HEK293 (cell line): ENCODE measurements at regions not wholly inside any gene's neighbourhood (a gene's known extent, or its start where the extent isn't known, plus 50 kb on each side); places are given as distances from the start of the nearest gene placed in this dataset.

Experiments used
- CTCF ChIA-PET: fragments of 350-600 bp; formaldehyde crosslinking; extraction: SDS; loops from one replicate; lab custom pipeline; 2021; ENCODE audit warnings: antibody characterized with exemption; lab: Yijun Ruan, JAX
- POLR2A ChIA-PET: fragments of 300-600 bp; formaldehyde crosslinking; extraction: SDS; loops from one replicate; lab custom pipeline; 2020; ENCODE audit warnings: antibody characterized with exemption, inconsistent platforms; lab: Yijun Ruan, JAX
- H3K27ac ChIP-seq: fragments of 200-500 bp; sonication (Bioruptor generic); 2 replicates; pipeline ENCODE4 v1.5.1; 2014; ENCODE audit warnings: low read depth, low read length, control low read depth, inconsistent platforms; ENCODE audit errors: extremely low read depth
- H3K36me3 ChIP-seq, 2 experiments: fragments of 200-500 bp in 1 of 2; sonication (Bioruptor generic) in 1 of 2; 1 replicate in 1 of 2; 2 replicates in 1 of 2; pipeline ENCODE4 v1.5.1; 2014 to 2017; ENCODE audit warnings: inconsistent platforms in 2 of 2, low read length in 2 of 2; ENCODE audit not compliant: control insufficient read depth in 2 of 2, insufficient read depth in 1 of 2
- H3K4me1 ChIP-seq: fragments of 200-500 bp; sonication (Bioruptor generic); 2 replicates; pipeline ENCODE4 v1.5.1; 2014; ENCODE audit warnings: mild to moderate bottlenecking, low read length, inconsistent platforms; ENCODE audit not compliant: control insufficient read depth, insufficient read depth
- H3K4me3 ChIP-seq: 2 replicates; pipeline ENCODE4 v1.5.1; 2011; ENCODE audit warnings: low read depth, mild to moderate bottlenecking, control low read depth, low read length, moderate library complexity
- H3K9me3 ChIP-seq: fragments of 200-500 bp; sonication (Bioruptor generic); 2 replicates; pipeline ENCODE4 v1.5.1; 2014; ENCODE audit warnings: low read depth, low read length, inconsistent platforms; ENCODE audit not compliant: control insufficient read depth, insufficient read depth
- EGR2 ChIP-seq: fragments of 450-650 bp; formaldehyde crosslinking; IDR thresholded peaks from 2 replicates; pipeline ENCODE4 v1.5.1; 2016; ENCODE audit warnings: low read depth, missing biosample characterization, missing genetic modification characterization
- PRDM10 ChIP-seq: fragments of 450-650 bp; formaldehyde crosslinking; IDR thresholded peaks from 2 replicates; pipeline ENCODE4 v1.5.1; 2016; ENCODE audit warnings: missing biosample characterization, missing genetic modification characterization
- SP7 ChIP-seq: fragments of 450-650 bp; formaldehyde crosslinking; IDR thresholded peaks from 2 replicates; pipeline ENCODE4 v1.5.1; 2016; ENCODE audit warnings: missing biosample characterization, missing genetic modification characterization
- ZBTB17 ChIP-seq: fragments of 450-650 bp; formaldehyde crosslinking; IDR thresholded peaks from 2 replicates; pipeline ENCODE4 v1.5.1; 2016; ENCODE audit warnings: missing biosample characterization, missing genetic modification characterization
- ZBTB26 ChIP-seq: fragments of 450-650 bp; formaldehyde crosslinking; optimal IDR thresholded peaks from 2 replicates; pipeline ENCODE3; 2016; ENCODE audit warnings: missing biosample characterization, mild to moderate bottlenecking, missing genetic modification characterization
- ZFP37 ChIP-seq: fragments of 450-650 bp; formaldehyde crosslinking; IDR thresholded peaks from 2 replicates; pipeline ENCODE4 v1.5.1; 2016; ENCODE audit warnings: missing biosample characterization, missing genetic modification characterization
- ZNF19 ChIP-seq: fragments of 450-650 bp; formaldehyde crosslinking; IDR thresholded peaks from 2 replicates; pipeline ENCODE4; 2016; ENCODE audit warnings: missing biosample characterization, missing genetic modification characterization, low read depth
- ZNF266 ChIP-seq: fragments of 450-650 bp; formaldehyde crosslinking; IDR thresholded peaks from 2 replicates; pipeline ENCODE4 v1.5.1; 2016; ENCODE audit warnings: missing biosample characterization, missing genetic modification characterization, low read depth
- ZNF280D ChIP-seq: fragments of 450-650 bp; formaldehyde crosslinking; IDR thresholded peaks from 2 replicates; pipeline ENCODE4 v1.5.1; 2016; ENCODE audit warnings: missing biosample characterization, missing genetic modification characterization
- ZNF558 ChIP-seq: fragments of 450-650 bp; formaldehyde crosslinking; IDR thresholded peaks from 2 replicates; pipeline ENCODE4 v1.5.1; 2016; ENCODE audit warnings: missing biosample characterization, missing genetic modification characterization
- ZNF571 ChIP-seq: fragments of 450-650 bp; formaldehyde crosslinking; IDR thresholded peaks from 2 replicates; pipeline ENCODE4 v1.5.0; 2017; ENCODE audit warnings: missing biosample characterization, missing genetic modification characterization
- ZNF626 ChIP-seq: fragments of 450-650 bp; sonication (Bioruptor Pico); formaldehyde crosslinking; IDR thresholded peaks from 2 replicates; pipeline ENCODE4 v1.5.1; 2018; ENCODE audit warnings: missing biosample characterization, missing genetic modification characterization, inconsistent platforms
- ZNF707 ChIP-seq: fragments of 450-650 bp; formaldehyde crosslinking; IDR thresholded peaks from 2 replicates; pipeline ENCODE4 v1.5.1; 2016; ENCODE audit warnings: missing biosample characterization, missing genetic modification characterization
- ZNF777 ChIP-seq: fragments of 450-650 bp; formaldehyde crosslinking; IDR thresholded peaks from 2 replicates; pipeline ENCODE4 v1.5.1; 2017; ENCODE audit warnings: missing biosample characterization, missing genetic modification characterization, borderline replicate concordance
- ZSCAN30 ChIP-seq: fragments of 450-650 bp; IDR thresholded peaks from 2 replicates; pipeline ENCODE4 v1.5.1; 2018; ENCODE audit warnings: missing biosample characterization, mild to moderate bottlenecking, missing genetic modification characterization, moderate library complexity

GRCh38 chr5:36355516-36355915, 53.8 kb upstream of the RANBP3L start:
- Histone ChIP-seq H3K9me3 (no peaks in the 10 kb centered on the region), H3K4me1 (no peaks in the 10 kb centered on the region), H3K4me3 (no peak overlapping the region), H3K36me3 (no peaks in the 10 kb centered on the region), H3K27ac (no peak overlapping the region)
- TF ChIP-seq EGR2 (no peak), PRDM10 (peak; percentile 46; the same call in 1 of the 2 replicates)
- ChIA-PET POLR2A (no interaction called here), CTCF (interaction anchor here (0.7 kb wide), 2 partner anchors 8 to 53 kb away, joined by 3 to 4 read pairs; no protein-coding TSS in a partner anchor)

- Histone ChIP-seq H3K9me3 (no peaks in the 10 kb centered on the region), H3K4me1 (no peaks in the 10 kb centered on the region), H3K27ac (no peak overlapping the region), H3K4me3 (no peak overlapping the region), H3K36me3 (no peaks in the 10 kb centered on the region)
- CTCF ChIA-PET = interaction anchor here (0.7 kb wide), 1 partner anchor 211 kb away, joined by 3 read pairs; no protein-coding TSS in a partner anchor
- no peak for TF ChIP-seq ZNF280D
- TF ChIP-seq ZNF558 (tag by site-specific recombination) = no peak
- TF ChIP-seq ZNF777 = no peak
- TF ChIP-seq ZNF266 (tag by site-specific recombination) = no peak
- POLR2A ChIA-PET = interaction anchor here (0.7 kb wide), 1 partner anchor 8 kb away, joined by 3 read pairs; no protein-coding TSS in a partner anchor
These were observed 55.2 kb upstream of the RANBP3L start for GRCh38 chr5:36356915-36357314.

GRCh38 chr5:36357391-36357975, 55.8 kb upstream of the RANBP3L start:
- POLR2A ChIA-PET = no interaction called here
- no peaks in the 10 kb centered on the region for H3K4me1 ChIP-seq
- no peak overlapping the region for H3K27ac ChIP-seq
- no peaks in the 10 kb centered on the region for H3K9me3 ChIP-seq
- no peaks in the 10 kb centered on the region for H3K36me3 ChIP-seq
- H3K4me3 ChIP-seq = no peak overlapping the region
- TF ChIP-seq SP7 (no peak), ZNF626 (tag by site-specific recombination) (no peak), ZBTB17 (tag by site-specific recombination) (no peak), ZNF571 (tag by site-specific recombination) (no peak), ZNF19 (tag by site-specific recombination) (no peak), ZBTB26 (tag by site-specific recombination) (no peak), ZSCAN30 (no peak), ZFP37 (tag by site-specific recombination) (no peak), ZNF707 (tag by site-specific recombination) (no peak)
- CTCF ChIA-PET = interaction anchor here (1.6 kb wide), 1 partner anchor 52 kb away, joined by 5 read pairs; no protein-coding TSS in a partner anchor
